ENCODE measurements at regions not wholly inside any gene's neighbourhood (a gene's known extent, or its start where the extent isn't known, plus 50 kb on each side); places are given as distances from the start of the nearest gene placed in this dataset.

DNA sequence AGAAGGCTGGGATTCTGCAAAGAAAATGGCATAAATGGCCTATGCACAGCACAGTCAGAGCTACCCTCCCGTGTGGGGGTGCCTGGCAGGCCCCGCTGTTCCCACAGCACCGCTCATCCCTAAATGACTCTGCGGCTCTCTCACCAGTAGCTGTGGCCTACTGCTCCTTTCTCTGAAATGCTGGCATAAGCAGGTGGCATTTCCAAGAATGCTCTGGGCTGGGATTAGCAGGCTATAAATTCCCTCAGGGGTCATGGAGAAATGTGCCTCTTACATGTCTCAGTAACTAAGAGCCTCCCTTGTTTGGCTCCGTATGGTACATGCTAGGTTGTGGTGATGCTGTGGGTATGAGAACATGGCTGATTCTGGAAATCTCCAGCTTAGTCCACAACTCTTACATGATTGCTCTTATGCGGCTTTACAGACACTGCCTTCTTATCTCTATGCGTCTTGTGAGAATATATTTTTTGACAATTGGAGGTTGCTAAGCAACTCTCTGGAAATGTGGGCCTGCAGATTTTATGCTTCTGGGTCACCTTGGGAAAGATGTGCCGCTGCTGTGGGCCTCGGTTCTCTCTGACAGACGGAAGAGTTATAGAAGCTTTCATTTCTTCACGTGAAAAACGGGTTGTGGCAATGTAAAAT is 80.3 kb upstream of the GATA6 start:
- TF ChIP-seq, protein P1, sequence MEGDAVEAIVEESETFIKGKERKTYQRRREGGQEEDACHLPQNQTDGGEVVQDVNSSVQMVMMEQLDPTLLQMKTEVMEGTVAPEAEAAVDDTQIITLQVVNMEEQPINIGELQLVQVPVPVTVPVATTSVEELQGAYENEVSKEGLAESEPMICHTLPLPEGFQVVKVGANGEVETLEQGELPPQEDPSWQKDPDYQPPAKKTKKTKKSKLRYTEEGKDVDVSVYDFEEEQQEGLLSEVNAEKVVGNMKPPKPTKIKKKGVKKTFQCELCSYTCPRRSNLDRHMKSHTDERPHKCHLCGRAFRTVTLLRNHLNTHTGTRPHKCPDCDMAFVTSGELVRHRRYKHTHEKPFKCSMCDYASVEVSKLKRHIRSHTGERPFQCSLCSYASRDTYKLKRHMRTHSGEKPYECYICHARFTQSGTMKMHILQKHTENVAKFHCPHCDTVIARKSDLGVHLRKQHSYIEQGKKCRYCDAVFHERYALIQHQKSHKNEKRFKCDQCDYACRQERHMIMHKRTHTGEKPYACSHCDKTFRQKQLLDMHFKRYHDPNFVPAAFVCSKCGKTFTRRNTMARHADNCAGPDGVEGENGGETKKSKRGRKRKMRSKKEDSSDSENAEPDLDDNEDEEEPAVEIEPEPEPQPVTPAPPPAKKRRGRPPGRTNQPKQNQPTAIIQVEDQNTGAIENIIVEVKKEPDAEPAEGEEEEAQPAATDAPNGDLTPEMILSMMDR (IDR thresholded peaks at IDR 0.05) = no peak
- TF ChIP-seq EP300 (IDR thresholded peaks at IDR 0.05) (no peak), POLR2AphosphoS5 (IDR thresholded peaks at IDR 0.05) (no peak), POLR2A (IDR thresholded peaks at IDR 0.05) (no peak)

Measured in stomach (tissue), 4 donors.